ENCODE measurements at regions not wholly inside any gene's neighbourhood (a gene's known extent, or its start where the extent isn't known, plus 50 kb on each side); places are given as distances from the start of the nearest gene placed in this dataset.

GRCh38 chr2:8570637-8571036 is 111.2 kb upstream of the ID2 start:
- no peak for DNase-seq (ENCODE audit: low spot score)

GRCh38 chr2:8571301-8571791 is 110.5 kb upstream of the ID2 start:
- DNase-seq (ENCODE audit: low spot score), result no peak

GRCh38 chr2:8571792-8572499 is 109.9 kb upstream of the ID2 start:
- no peak for DNase-seq (ENCODE audit: low spot score)

- no peak for DNase-seq (ENCODE audit: low spot score)
Observed at GRCh38 chr2:8572712-8573233, 109.1 kb upstream of the ID2 start.

- DNase-seq (ENCODE audit: low spot score), result no peak
Observed at GRCh38 chr2:8573234-8573941, 108.5 kb upstream of the ID2 start.

GRCh38 chr2:8573942-8574195 is 108.0 kb upstream of the ID2 start:
- DNase-seq (ENCODE audit: low spot score), result no peak

GRCh38 chr2:8574196-8575037 is 107.4 kb upstream of the ID2 start:
- DNase-seq (ENCODE audit: low spot score), result no peak

GRCh38 chr2:8575038-8575833 is 106.6 kb upstream of the ID2 start:
- DNase-seq (ENCODE audit: low spot score), result peak; percentile 39

GRCh38 chr2:8575834-8576423 is 105.9 kb upstream of the ID2 start:
- no peak for DNase-seq (ENCODE audit: low spot score)

- peak; percentile 21 for DNase-seq (ENCODE audit: low spot score)
Observed at GRCh38 chr2:8576525-8577167, 105.2 kb upstream of the ID2 start.

- no peak for DNase-seq (ENCODE audit: low spot score)
Observed at GRCh38 chr2:8577573-8577972, 104.3 kb upstream of the ID2 start.

- DNase-seq (ENCODE audit: low spot score), result no peak
Observed at GRCh38 chr2:8578335-8579244, 103.3 kb upstream of the ID2 start.

GRCh38 chr2:8579485-8580085 is 102.3 kb upstream of the ID2 start:
- DNase-seq (ENCODE audit: low spot score), result no peak

GRCh38 chr2:8580316-8581233 is 101.3 kb upstream of the ID2 start:
- DNase-seq (ENCODE audit: low spot score), result no peak

GRCh38 chr2:8581234-8581561 is 100.7 kb upstream of the ID2 start:
- DNase-seq (ENCODE audit: low spot score), result no peak

GRCh38 chr2:8581601-8582041 is 100.2 kb upstream of the ID2 start:
- DNase-seq (ENCODE audit: low spot score), result no peak

- no peak for DNase-seq (ENCODE audit: low spot score)
Observed at GRCh38 chr2:8582191-8582590, 99.7 kb upstream of the ID2 start.

GRCh38 chr2:8582651-8583399 is 99.0 kb upstream of the ID2 start:
- no peak for DNase-seq (ENCODE audit: low spot score)

All from putamen (tissue), 1 donor.